HG03108 (cell line): ENCODE measurements at regions not wholly inside any gene's neighbourhood (a gene's known extent, or its start where the extent isn't known, plus 50 kb on each side); places are given as distances from the start of the nearest gene placed in this dataset.
A peak's percentile ranks its signal among the peaks of the same experiment; 100 is the strongest.

Experiments
- ATAC-seq: cut with Tn5 transposase; IDR thresholded peaks from one replicate; pipeline ENCODE4 v1.9.1; 2021; ENCODE audit warnings: moderate library complexity; ENCODE audit not compliant: unreplicated experiment

- no peak for ATAC-seq
These were observed 230.9 kb upstream of the CD96 start for GRCh38 chr3:111311126-111311525.

- ATAC-seq: peak; percentile 84
These were observed 230.2 kb upstream of the CD96 start for GRCh38 chr3:111311709-111312235.

DNA sequence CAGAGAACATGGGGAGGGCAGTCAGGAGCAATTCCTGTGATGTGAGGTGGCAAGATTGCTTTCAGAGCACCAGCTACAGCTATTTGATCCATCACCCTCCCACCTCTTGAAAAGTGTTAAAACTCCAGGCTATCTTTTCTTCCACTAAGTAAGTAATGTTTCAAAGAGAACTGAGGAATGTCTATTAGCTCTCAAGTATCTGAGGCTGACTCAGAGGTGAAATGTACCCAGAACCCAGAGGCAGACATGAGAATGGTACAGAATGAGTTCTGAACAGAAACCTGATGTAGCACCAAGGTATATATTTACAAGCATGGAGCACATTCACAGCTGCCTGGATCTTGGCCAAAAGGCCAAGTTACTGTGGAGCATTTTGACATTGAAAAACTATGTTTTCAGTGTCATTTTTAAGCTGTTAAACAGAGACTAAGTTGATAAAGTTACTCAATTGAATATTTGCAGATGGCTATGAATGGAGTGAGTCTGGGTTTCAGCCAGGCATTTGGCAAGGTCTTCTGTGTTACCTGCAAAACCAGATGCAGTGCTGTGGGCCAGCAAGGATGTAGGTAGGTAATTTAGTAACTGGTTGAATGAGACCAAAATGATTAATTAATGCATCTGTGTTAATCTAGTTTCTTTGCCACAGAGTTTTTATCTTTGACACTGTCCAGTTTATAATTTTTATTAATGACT lies 227.7 kb upstream of the CD96 start:
- no peak for ATAC-seq

DNA sequence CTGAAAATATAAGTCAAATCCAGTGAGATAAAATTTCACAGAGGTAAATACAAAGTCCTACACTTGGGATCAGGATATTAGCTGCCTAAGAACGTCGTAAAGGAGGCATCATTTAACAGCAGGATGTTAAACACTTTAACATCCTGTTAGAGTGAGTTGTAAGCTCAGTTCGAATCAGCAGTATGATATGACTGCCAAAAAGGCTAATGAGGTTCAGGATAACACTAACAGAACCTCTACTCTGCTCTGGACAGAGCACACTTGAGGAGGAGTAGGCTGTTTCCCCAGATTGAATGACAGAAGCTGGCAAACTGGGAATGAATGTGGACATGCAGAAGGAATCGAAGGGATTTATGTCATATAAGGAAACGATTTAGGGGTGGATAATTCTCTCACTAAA lies 227.1 kb upstream of the CD96 start:
- no peak for ATAC-seq

- no peak for ATAC-seq
These were observed 225.9 kb upstream of the CD96 start for GRCh38 chr3:111315930-111316587.

- no peak for ATAC-seq
These were observed 223.7 kb upstream of the CD96 start for GRCh38 chr3:111318289-111318688.

- no peak for ATAC-seq
These were observed 222.4 kb upstream of the CD96 start for GRCh38 chr3:111319598-111319997.

DNA sequence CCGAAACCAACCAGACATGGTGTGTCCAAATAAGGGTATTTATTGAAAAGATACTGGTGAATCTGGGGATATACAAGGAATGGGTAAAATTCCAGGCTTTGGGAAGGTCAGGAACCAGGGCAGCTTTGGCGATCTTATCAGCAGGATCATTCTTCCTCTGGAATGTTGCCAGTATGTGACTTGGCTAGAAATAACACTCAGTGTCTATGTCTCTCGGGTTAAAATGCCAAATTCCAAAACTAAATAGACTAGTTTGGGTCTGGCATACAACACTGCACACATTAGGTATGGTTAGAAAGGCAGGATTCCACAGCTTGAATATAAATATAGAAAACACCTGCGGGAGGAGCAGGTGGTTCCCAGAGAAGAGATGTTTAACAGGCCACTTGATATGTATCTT lies 220.2 kb upstream of the CD96 start:
- ATAC-seq: no peak

- no peak for ATAC-seq
These were observed 219.0 kb upstream of the CD96 start for GRCh38 chr3:111323019-111323418.

GRCh38 chr3:111324151-111324550 lies 217.8 kb upstream of the CD96 start:
- no peak for ATAC-seq

GRCh38 chr3:111324645-111325044 lies 217.4 kb upstream of the CD96 start:
- ATAC-seq: no peak

DNA sequence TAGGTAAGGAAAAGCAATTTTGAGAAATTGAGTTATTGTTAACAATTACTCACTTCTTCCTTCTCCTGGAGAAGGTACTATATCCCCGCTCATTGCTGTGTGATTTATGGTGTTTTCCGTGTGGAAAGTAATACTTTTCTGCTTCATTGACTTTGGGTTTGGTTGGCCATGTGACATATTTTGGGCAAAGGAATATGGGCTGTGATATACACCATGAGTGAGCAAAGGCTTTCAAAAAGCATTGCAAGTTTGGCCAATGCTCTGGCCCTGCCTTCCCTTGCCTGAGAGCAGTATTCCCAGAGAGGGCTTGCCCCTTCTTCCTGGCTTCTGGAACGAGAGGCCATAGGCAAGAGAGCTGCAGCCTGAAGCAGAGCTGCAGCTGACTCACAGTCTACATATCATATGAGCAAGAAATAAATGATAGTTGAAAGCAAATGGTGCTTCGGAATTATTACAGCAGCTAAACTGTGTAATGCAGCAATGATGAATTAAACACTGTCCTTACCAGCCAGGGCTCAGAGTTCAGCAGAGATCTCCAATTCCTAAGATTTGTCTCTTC lies 216.8 kb upstream of the CD96 start:
- no peak for ATAC-seq

DNA sequence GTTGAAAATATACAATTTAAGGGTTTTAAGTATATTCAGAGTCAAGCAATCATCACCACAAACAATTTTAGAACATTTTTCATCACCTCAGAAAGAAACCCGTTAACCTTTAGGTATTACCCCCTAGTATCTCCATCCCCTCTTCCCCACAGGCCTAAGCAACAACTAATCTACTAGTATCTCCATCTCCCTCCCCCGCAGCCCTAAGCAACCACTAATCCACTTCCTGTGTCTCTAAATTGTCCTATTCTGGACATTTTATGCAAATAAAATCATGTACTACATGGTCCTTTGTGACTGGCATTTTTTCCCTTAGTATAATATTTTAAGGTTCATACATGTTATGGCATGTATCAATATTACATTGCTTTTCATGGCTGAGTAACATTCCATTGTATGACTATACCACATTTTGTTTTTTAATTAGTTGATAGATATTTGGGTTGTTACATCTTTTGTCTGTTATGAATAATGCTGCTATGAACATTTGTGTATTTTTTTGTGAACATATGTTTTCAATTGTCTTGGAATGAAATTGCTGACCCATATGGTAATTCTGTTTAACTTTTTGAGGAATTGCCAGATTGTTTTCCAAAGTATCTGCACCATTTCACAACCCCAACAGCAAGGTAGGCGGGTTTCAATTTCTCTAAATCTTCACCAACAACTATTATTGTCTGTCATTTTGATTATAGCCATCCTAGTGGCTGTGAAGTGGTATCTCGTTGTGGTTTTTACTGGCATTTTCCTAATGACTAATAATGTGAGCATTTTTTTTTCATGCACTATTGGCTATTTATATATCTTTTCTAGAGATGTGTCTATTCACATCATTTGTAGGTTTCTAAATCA lies 215.6 kb upstream of the CD96 start:
- no peak for ATAC-seq

- no peak for ATAC-seq
These were observed 210.7 kb upstream of the CD96 start for GRCh38 chr3:111331306-111331705.

DNA sequence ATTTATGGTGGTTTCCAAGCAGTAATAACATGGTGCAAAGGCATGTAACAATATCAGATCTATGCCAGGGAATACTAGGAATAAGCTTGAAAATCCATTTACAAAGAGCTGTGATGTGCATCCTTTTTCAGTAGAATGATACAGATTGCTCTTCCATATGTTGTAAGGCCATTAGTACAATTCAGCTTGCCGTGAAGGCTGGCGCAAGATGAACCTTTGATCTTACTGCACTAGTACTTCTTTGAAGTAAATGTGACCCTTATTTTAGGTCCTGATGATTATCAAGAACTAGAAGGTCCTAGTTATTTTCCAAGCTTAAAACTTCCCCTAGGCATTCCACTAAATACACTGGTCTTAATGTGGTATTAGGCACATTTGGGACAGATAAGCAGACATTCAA lies 210.1 kb upstream of the CD96 start:
- ATAC-seq: no peak

DNA sequence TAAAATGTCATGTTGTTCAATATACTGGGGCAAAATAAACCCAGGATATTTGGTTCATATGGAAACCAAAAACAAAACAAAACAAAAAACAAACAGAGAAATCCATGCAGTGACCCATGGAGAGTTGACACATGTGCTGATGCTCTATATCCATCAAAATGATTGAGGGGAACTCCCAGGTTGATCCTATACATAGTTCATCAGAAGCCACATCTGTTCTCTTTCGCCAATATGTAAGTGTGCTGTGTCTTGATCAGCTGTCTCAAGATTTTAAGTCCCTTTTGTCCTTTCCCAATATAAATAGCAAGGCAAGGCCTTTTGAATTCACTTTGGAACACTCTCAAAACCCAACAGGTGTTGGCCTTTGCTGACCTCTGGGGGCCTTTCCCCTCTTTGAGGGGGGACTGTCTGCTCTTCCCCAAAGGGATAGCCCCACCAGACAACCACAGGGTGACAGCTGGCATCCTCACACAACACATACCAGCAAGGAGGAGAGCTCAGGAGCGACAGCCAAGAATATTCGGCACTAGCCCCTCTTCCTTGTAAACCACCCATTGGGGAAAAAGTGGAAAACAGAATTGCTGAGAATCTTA lies 209.4 kb upstream of the CD96 start:
- ATAC-seq: no peak

- no peak for ATAC-seq
These were observed 208.4 kb upstream of the CD96 start for GRCh38 chr3:111333642-111334041.

DNA sequence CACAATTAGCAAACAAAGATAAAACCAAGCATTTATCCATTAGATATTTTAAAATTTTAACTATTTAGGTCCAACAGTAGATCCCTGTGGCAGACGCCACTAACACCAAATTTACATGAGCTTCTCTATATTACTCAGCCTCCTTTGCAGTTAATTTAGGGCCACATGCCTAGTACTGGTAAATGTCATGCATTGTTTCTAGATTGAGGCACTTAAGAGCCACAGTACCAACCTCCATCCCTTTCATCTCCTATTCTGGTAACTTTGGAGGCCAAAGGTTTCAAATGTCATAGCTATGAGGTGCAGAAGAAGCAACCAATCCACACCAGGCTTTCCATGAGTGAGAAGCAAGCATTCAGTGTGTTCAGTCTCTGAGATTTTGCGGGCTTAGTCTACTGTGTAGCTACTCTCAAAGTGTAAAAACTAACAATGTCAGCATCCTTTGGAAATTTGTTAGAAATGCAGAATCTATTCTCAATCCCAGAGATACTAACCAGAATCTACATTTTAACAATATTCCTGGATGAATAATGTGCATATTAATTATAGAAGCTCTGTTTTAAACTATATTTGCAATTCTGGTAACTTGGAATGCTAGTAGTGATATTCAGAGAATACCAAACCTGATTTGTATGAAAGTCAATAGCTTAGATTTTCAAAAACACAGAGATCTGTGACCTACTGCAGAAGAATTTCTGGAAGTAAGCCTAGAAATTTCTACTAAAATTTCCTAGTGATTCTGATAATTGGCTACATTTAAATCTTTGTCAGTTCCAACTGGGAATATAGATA lies 206.3 kb upstream of the CD96 start:
- ATAC-seq: no peak

GRCh38 chr3:111336511-111336910 lies 205.5 kb upstream of the CD96 start:
- no peak for ATAC-seq

GRCh38 chr3:111338059-111338698 lies 203.8 kb upstream of the CD96 start:
- ATAC-seq: peak; percentile 66
